K562 (cell line): ENCODE measurements at regions not wholly inside any gene's neighbourhood (a gene's known extent, or its start where the extent isn't known, plus 50 kb on each side); places are given as distances from the start of the nearest gene placed in this dataset.

Experiments
- ATAC-seq: fragments of 200-7000 bp; cut with Tn5 transposase; 3 replicates; pipeline ENCODE4 v1.9.1; 2020; ENCODE audit warnings: moderate library complexity
- BruUV-seq: library from RNA; stranded (reverse); fragments of 400-500 nt; replicated peaks from 2 replicates; lab custom pipeline; 2021; lab: Mats Ljungman, UMichigan
- CTCF ChIA-PET: fragments of 300-600 bp; formaldehyde crosslinking; extraction: SDS; loops from one replicate; lab custom pipeline; 2021; ENCODE audit warnings: low intra/inter-chr PET ratio; lab: Yijun Ruan, JAX
- POLR2A ChIA-PET: fragments of 300-600, 350-650 bp; sonication (Branson Sonifier 250); formaldehyde crosslinking; extraction: SDS; loops from one replicate; lab custom pipeline; 2021; ENCODE audit warnings: antibody characterized with exemption, inconsistent platforms; lab: Yijun Ruan, JAX
- DNase-seq, 4 experiments: peaks; one replicate each; pipeline versions ENCODE4 v3.0.0 to v3.0.0-alpha.2; 2011 to 2018; ENCODE audit warnings: low spot score in 3 of 4, mixed read lengths in 3 of 4; ENCODE audit errors: extremely low read depth in 1 of 4
- FAIRE-seq: peaks from 2 replicates; lab custom pipeline; 2011; peaks lifted over from hg19 to GRCh38; lab: Jason Lieb, UNC
- H2AFZ ChIP-seq: 2 replicates; pipeline ENCODE4 v1.6.0; 2011; ENCODE audit warnings: low read depth, low read length, control low read depth, inconsistent platforms
- H3K27ac ChIP-seq: fragments of 200-600 bp; 3 replicates; pipeline ENCODE4 v1.8.0; 2011; ENCODE audit warnings: low read depth, mild to moderate bottlenecking, control low read depth, inconsistent platforms, low read length, moderate library complexity, mixed read lengths; ENCODE audit errors: extremely low read depth
- H3K27me3 ChIP-seq, 2 experiments: fragments of 300-600 bp in 1 of 2; 2 replicates in 1 of 2; 3 replicates in 1 of 2; pipeline versions ENCODE4 v1.6.0 to v1.8.0; 2011; ENCODE audit warnings: inconsistent platforms in 2 of 2, low read length in 2 of 2, mild to moderate bottlenecking in 1 of 2, mixed read lengths in 1 of 2, moderate library complexity in 1 of 2; ENCODE audit not compliant: control insufficient read depth in 2 of 2, insufficient read depth in 2 of 2
- H3K36me3 ChIP-seq: fragments of 300-600 bp; 3 replicates; pipeline ENCODE4 v1.8.0; 2011; ENCODE audit warnings: mild to moderate bottlenecking, low read length, inconsistent platforms; ENCODE audit not compliant: control insufficient read depth, insufficient read depth
- H3K4me1 ChIP-seq, 2 experiments: fragments of 200-600 bp in 1 of 2; replicated peaks in 1 of 2; 2 replicates in 1 of 2; 3 replicates in 1 of 2; pipeline versions ENCODE4 v1.5.1 to v1.8.0; 2011; ENCODE audit warnings: inconsistent platforms in 2 of 2, low read length in 2 of 2, mild to moderate bottlenecking in 1 of 2, mixed read lengths in 1 of 2, moderate library complexity in 1 of 2; ENCODE audit not compliant: control insufficient read depth in 2 of 2, insufficient read depth in 2 of 2
- H3K4me2 ChIP-seq: 2 replicates; pipeline ENCODE4 v1.6.1; 2011; ENCODE audit warnings: low read length, control low read depth, inconsistent platforms, mixed read lengths; ENCODE audit not compliant: insufficient read depth
- H3K4me3 ChIP-seq: fragments of 200-600 bp; sonication (generic), shearing (Covaris generic); 2 replicates; pipeline ENCODE4 v1.5.1; 2016; ENCODE audit warnings: control low read depth, inconsistent platforms
- H3K79me2 ChIP-seq: fragments of 200-600 bp; 3 replicates; pipeline ENCODE4 v1.8.0; 2011; ENCODE audit warnings: low read length, inconsistent platforms; ENCODE audit not compliant: control insufficient read depth, insufficient read depth
- H3K9ac ChIP-seq, 2 experiments: 2 replicates each; pipeline versions ENCODE4 v1.6.0 to v1.6.1; 2011; ENCODE audit warnings: low read depth in 2 of 2, low read length in 2 of 2, control low read depth in 1 of 2, inconsistent platforms in 1 of 2, mild to moderate bottlenecking in 1 of 2, mixed read lengths in 1 of 2; ENCODE audit not compliant: insufficient read depth in 1 of 2
- H3K9me1 ChIP-seq: one replicate; pipeline ENCODE4 v1.6.0; 2011; ENCODE audit warnings: inconsistent platforms, mild to moderate bottlenecking, low read length, moderate library complexity; ENCODE audit not compliant: control insufficient read depth, insufficient read depth
- H3K9me3 ChIP-seq: replicated peaks from 2 replicates; pipeline ENCODE4 v1.5.1; 2011; ENCODE audit warnings: low read depth, low read length, inconsistent platforms; ENCODE audit not compliant: control insufficient read depth, insufficient read depth
- H4K20me1 ChIP-seq: replicated peaks from 2 replicates; pipeline ENCODE4 v1.6.1; 2011; ENCODE audit warnings: low read length, inconsistent platforms, mixed read lengths; ENCODE audit not compliant: control insufficient read depth, insufficient read depth
- EP300 ChIP-seq: IDR thresholded peaks from 2 replicates; pipeline ENCODE4 v1.6.1; 2012; ENCODE audit warnings: low read length, improper control_type of control experiment
- HNRNPUL1 ChIP-seq: fragments of 200-400 bp; formaldehyde crosslinking; IDR thresholded peaks from 2 replicates; pipeline ENCODE4 v1.6.1; 2017; ENCODE audit warnings: low read length
- MCM7 ChIP-seq, 2 experiments: fragments of 450-650 bp; IDR thresholded peaks; 2 replicates each; pipeline ENCODE4 v1.6.1; 2016 to 2018
- PPARD ChIP-seq: fragments of 250-450 bp; sonication (Bioruptor Pico); IDR thresholded peaks from 2 replicates; pipeline ENCODE4 v1.8.0; 2022; ENCODE audit warnings: inconsistent platforms, mild to moderate bottlenecking, moderate library complexity
- WHSC1 ChIP-seq: IDR thresholded peaks from one replicate; pipeline ENCODE4 v1.6.1; 2012; ENCODE audit warnings: low read length, control low read depth, inconsistent platforms
- ZNF12 ChIP-seq: sonication (generic); formaldehyde crosslinking; IDR thresholded peaks from 2 replicates; pipeline ENCODE4 v1.4.0; 2020; ENCODE audit warnings: mild to moderate bottlenecking, missing genetic modification reagents
- ZNF23 ChIP-seq: fragments of 250-450 bp; sonication (Bioruptor Pico); IDR thresholded peaks from 2 replicates; pipeline ENCODE4 v1.4.0; 2020; ENCODE audit warnings: mild to moderate bottlenecking
- ZNF253 ChIP-seq: fragments of 250-450 bp; sonication (Bioruptor Pico); conservative IDR thresholded peaks from 2 replicates; pipeline ENCODE4 v1.6.1; 2021; ENCODE audit warnings: mild to moderate bottlenecking
- WGBS: fragments of 100-300 bp; shearing (Covaris generic); methylation state at CpG from one replicate; pipeline ENCODE4 v1.1.6; 2016; ENCODE audit warnings: low coverage, mixed read lengths; ENCODE audit not compliant: insufficient coverage; ENCODE audit errors: missing lambda C conversion rate; 5-methylcytosine and 5-hydroxymethylcytosine counted together
- in situ Hi-C: fragments of 300-500 bp; cut with MboI; formaldehyde crosslinking; loops from 4 replicates; pipeline ENCODE4 v1.15.0; 2018; ENCODE audit warnings: inconsistent platforms, mixed read lengths
- intact Hi-C: fragments of 100-400 bp; cut with micrococcal nuclease; formaldehyde crosslinking; loops from 2 replicates; pipeline ENCODE4 v1.14.2; 2022
- TF ChIP-seq, protein P1 (sequence below), 2 experiments: IDR thresholded peaks in 1 of 2; conservative IDR thresholded peaks in 1 of 2; 2 replicates each; pipeline ENCODE4 v1.6.1; 2016; ENCODE audit warnings: low read depth in 2 of 2, mild to moderate bottlenecking in 1 of 2, missing compliant biosample characterization in 1 of 2, missing genetic modification characterization in 1 of 2, moderate library complexity in 1 of 2
- TF ChIP-seq, protein P2 (sequence below): sonication (generic); formaldehyde crosslinking; IDR thresholded peaks from 2 replicates; pipeline ENCODE4 v1.8.0; 2022; ENCODE audit warnings: mild to moderate bottlenecking, missing genetic modification reagents, borderline replicate concordance
- TF ChIP-seq, protein P3 (sequence below): fragments of 450-650 bp; formaldehyde crosslinking; IDR thresholded peaks from 2 replicates; pipeline ENCODE4 v1.4.0; 2022; ENCODE audit warnings: missing genetic modification characterization
- TF ChIP-seq, protein P4 (sequence below): IDR thresholded peaks from 3 replicates; pipeline ENCODE4 v1.6.1; 2011; ENCODE audit warnings: borderline replicate concordance, mild to moderate bottlenecking, moderate library complexity; ENCODE audit not compliant: insufficient read length; ENCODE audit errors: extremely low read depth

DNA sequence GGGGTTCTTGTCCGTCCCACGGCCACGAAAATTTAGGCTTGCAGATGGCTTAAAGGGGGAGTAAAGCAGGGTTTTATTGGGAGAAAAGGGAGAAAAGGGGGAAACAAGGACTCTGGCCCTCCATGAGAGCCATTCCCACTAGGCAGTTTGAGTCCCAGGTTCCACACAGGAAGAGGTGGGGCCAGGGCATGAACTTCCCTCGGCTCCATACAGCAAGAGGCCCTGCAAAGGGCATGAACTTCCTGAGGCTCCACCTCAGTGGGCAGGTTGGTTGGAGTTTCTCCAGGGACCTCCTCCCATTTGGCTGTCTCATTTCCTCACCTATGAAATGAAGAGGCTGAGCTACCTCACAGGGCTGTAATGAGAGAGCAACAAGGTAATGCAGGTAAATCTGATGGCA, 229.7 kb downstream of the MAT2B start:
- Histone ChIP-seq H2AFZ (no peak overlapping the region), H3K4me1 (no peaks in the 10 kb centered on the region)
- 0% methylated on average over 4 of the region's 4 CpGs for WGBS
- TF ChIP-seq, protein P1, sequence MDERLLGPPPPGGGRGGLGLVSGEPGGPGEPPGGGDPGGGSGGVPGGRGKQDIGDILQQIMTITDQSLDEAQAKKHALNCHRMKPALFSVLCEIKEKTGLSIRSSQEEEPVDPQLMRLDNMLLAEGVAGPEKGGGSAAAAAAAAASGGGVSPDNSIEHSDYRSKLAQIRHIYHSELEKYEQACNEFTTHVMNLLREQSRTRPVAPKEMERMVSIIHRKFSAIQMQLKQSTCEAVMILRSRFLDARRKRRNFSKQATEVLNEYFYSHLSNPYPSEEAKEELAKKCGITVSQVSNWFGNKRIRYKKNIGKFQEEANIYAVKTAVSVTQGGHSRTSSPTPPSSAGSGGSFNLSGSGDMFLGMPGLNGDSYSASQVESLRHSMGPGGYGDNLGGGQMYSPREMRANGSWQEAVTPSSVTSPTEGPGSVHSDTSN (CRISPR knock-in tag; IDR thresholded peaks at IDR 0.05; ENCODE audit: low read depth) = no peak
- TF ChIP-seq, protein P1 (tag; conservative IDR thresholded peaks at IDR 0.05; ENCODE audit: low read depth) = no peak
- TF ChIP-seq, protein P2, sequence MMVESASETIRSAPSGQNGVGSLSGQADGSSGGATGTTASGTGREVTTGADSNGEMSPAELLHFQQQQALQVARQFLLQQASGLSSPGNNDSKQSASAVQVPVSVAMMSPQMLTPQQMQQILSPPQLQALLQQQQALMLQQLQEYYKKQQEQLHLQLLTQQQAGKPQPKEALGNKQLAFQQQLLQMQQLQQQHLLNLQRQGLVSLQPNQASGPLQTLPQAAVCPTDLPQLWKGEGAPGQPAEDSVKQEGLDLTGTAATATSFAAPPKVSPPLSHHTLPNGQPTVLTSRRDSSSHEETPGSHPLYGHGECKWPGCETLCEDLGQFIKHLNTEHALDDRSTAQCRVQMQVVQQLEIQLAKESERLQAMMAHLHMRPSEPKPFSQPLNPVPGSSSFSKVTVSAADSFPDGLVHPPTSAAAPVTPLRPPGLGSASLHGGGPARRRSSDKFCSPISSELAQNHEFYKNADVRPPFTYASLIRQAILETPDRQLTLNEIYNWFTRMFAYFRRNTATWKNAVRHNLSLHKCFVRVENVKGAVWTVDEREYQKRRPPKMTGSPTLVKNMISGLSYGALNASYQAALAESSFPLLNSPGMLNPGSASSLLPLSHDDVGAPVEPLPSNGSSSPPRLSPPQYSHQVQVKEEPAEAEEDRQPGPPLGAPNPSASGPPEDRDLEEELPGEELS = no peak
- TF ChIP-seq, protein P3, sequence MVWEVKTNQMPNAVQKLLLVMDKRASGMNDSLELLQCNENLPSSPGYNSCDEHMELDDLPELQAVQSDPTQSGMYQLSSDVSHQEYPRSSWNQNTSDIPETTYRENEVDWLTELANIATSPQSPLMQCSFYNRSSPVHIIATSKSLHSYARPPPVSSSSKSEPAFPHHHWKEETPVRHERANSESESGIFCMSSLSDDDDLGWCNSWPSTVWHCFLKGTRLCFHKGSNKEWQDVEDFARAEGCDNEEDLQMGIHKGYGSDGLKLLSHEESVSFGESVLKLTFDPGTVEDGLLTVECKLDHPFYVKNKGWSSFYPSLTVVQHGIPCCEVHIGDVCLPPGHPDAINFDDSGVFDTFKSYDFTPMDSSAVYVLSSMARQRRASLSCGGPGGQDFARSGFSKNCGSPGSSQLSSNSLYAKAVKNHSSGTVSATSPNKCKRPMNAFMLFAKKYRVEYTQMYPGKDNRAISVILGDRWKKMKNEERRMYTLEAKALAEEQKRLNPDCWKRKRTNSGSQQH (CRISPR knock-in tag) = no peak
- TF ChIP-seq ZNF23 (CRISPR knock-in tag) (no peak), ZNF253 (no peak), ZNF12 (no peak), EP300 (no peak), WHSC1 (no peak), HNRNPUL1 (no peak), MCM7 (IDR thresholded peaks at IDR 0.05) (no peak), PPARD (CRISPR knock-in tag) (no peak)
- TF ChIP-seq, protein P4, sequence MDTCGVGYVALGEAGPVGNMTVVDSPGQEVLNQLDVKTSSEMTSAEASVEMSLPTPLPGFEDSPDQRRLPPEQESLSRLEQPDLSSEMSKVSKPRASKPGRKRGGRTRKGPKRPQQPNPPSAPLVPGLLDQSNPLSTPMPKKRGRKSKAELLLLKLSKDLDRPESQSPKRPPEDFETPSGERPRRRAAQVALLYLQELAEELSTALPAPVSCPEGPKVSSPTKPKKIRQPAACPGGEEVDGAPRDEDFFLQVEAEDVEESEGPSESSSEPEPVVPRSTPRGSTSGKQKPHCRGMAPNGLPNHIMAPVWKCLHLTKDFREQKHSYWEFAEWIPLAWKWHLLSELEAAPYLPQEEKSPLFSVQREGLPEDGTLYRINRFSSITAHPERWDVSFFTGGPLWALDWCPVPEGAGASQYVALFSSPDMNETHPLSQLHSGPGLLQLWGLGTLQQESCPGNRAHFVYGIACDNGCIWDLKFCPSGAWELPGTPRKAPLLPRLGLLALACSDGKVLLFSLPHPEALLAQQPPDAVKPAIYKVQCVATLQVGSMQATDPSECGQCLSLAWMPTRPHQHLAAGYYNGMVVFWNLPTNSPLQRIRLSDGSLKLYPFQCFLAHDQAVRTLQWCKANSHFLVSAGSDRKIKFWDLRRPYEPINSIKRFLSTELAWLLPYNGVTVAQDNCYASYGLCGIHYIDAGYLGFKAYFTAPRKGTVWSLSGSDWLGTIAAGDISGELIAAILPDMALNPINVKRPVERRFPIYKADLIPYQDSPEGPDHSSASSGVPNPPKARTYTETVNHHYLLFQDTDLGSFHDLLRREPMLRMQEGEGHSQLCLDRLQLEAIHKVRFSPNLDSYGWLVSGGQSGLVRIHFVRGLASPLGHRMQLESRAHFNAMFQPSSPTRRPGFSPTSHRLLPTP = no peak

More for the DNA sequence above, 229.7 kb downstream of the MAT2B start:
- Histone ChIP-seq H3K9ac (no peak overlapping the region), H3K27ac (no peak overlapping the region), H3K27me3 (no peaks in the 10 kb centered on the region), H3K4me2 (no peak overlapping the region), H3K9me1 (no peaks in the 10 kb centered on the region), H3K4me3 (no peak overlapping the region), H3K9me3 (no peaks in the 10 kb centered on the region; the same call in 1 of the 2 replicates), H3K79me2 (no peaks in the 10 kb centered on the region), H3K36me3 (no peaks in the 10 kb centered on the region), H4K20me1 (no peaks in the 10 kb centered on the region)
- ChIA-PET POLR2A (no interaction called here), CTCF (no interaction called here)
- BruUV-seq = no TSS peak
- FAIRE-seq (no peak), DNase-seq (no peak), ATAC-seq (no peak)
- in situ Hi-C loops = no loop called here
- intact Hi-C loops = no loop called here
